Neural crest cell (in vitro differentiated cells): ENCODE measurements at regions not wholly inside any gene's neighbourhood (a gene's known extent, or its start where the extent isn't known, plus 50 kb on each side); places are given as distances from the start of the nearest gene placed in this dataset.

Source experiments
- DNase-seq: peaks from one replicate; pipeline ENCODE4 v3.0.0; 2021; ENCODE audit warnings: low read depth, mixed read lengths, low spot score
- H3K27ac Mint-ChIP-seq: one replicate; pipeline ENCODE4 v1.8.0; 2021; ENCODE audit warnings: mild to moderate bottlenecking, mixed read lengths; ENCODE audit not compliant: unreplicated experiment
- H3K27me3 Mint-ChIP-seq: 2 replicates; pipeline ENCODE4 v1.8.0; 2021; ENCODE audit warnings: low read depth, mild to moderate bottlenecking, mixed read lengths
- H3K36me3 Mint-ChIP-seq: 2 replicates; pipeline ENCODE4 v1.8.0; 2021; ENCODE audit warnings: low read depth, mild to moderate bottlenecking, mixed read lengths
- H3K4me1 Mint-ChIP-seq: 2 replicates; pipeline ENCODE4 v1.8.0; 2021; ENCODE audit warnings: mixed read lengths
- H3K4me3 Mint-ChIP-seq: one replicate; pipeline ENCODE4 v1.8.0; 2021; ENCODE audit warnings: mild to moderate bottlenecking, mixed read lengths
- H3K9me3 Mint-ChIP-seq: 2 replicates; pipeline ENCODE4 v1.8.0; 2021; ENCODE audit warnings: mixed read lengths
- TF ChIP-seq, protein P1 (sequence below): fragments of 200-600 bp; sonication (generic); conservative IDR thresholded peaks from 2 replicates; pipeline ENCODE4 v1.5.0; 2021; ENCODE audit warnings: antibody characterized with exemption, mild to moderate bottlenecking

DNA sequence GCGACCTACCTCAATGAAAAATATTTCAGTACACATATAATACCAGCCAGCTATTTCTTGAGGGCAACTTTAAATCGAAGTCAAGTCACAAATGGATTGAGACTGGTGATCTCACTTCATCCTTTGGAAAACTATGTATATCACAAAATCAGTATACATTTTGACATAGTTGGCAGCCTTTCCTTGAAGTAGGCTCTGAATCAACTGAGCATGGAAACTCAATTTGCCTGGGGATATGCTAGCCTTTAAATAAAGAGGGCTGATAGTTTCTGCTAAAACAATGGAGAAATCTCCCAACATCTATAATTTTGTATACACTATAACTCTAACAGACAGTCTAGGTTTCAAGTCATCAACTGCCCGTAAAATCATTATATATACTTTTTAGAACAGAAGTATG, 282.8 kb upstream of the TENM3 start:
- Mint-ChIP-seq H3K4me1 (peaks cover 4% of the 10 kb centered on the region), H3K36me3 (no peaks in the 10 kb centered on the region), H3K4me3 (no peak overlapping the region), H3K27me3 (no peaks in the 10 kb centered on the region), H3K9me3 (peaks cover 2% of the 10 kb centered on the region), H3K27ac (no peak overlapping the region)
- no peak for DNase-seq
- TF ChIP-seq, protein P1, sequence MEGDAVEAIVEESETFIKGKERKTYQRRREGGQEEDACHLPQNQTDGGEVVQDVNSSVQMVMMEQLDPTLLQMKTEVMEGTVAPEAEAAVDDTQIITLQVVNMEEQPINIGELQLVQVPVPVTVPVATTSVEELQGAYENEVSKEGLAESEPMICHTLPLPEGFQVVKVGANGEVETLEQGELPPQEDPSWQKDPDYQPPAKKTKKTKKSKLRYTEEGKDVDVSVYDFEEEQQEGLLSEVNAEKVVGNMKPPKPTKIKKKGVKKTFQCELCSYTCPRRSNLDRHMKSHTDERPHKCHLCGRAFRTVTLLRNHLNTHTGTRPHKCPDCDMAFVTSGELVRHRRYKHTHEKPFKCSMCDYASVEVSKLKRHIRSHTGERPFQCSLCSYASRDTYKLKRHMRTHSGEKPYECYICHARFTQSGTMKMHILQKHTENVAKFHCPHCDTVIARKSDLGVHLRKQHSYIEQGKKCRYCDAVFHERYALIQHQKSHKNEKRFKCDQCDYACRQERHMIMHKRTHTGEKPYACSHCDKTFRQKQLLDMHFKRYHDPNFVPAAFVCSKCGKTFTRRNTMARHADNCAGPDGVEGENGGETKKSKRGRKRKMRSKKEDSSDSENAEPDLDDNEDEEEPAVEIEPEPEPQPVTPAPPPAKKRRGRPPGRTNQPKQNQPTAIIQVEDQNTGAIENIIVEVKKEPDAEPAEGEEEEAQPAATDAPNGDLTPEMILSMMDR, result no peak

DNA sequence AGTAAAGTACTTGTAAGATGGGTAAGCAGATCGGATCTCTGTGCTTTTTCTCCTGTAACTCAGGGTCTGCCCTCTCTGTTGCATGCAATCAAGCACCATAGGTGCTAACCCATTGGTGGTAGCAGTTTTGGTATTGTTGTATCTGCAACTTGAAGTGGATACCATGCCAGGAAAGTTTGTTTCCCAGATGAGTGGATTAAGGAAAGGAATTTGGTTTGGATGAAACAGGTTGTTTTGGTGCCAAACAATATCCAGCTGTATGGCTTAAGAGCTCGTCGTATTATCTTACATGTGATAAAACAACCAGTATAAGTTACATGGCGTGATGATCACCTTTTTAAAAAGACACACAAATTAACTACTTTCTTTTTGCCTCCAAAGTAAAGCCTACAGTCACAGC, 280.9 kb upstream of the TENM3 start:
- Mint-ChIP-seq H3K4me3 (no peak overlapping the region), H3K27ac (no peak overlapping the region), H3K27me3 (no peaks in the 10 kb centered on the region), H3K4me1 (peaks cover 4% of the 10 kb centered on the region), H3K9me3 (peaks cover 2% of the 10 kb centered on the region), H3K36me3 (no peaks in the 10 kb centered on the region)
- DNase-seq, result no peak
- TF ChIP-seq, protein P1, result no peak

DNA sequence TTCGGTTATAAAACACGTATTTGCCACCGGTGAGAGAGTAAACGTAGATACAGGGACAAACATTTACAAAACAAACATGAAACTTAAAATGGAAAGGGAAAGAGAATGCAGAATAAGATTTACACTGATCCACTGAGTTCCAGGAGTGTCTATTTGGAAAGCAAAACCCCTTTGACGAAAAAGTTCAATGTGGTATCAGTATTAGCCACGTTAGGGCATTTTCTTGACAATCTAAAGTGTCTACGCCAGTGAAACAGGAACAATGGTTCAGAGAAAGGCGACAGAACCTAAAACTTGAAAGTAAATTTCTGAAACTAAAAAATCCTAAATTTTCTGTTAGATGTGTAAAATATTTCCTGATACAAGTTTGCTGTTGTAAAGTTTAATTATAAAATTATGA, 278.5 kb upstream of the TENM3 start:
- no peaks in the 10 kb centered on the region for H3K27me3 Mint-ChIP-seq
- TF ChIP-seq, protein P1, result no peak
- H3K36me3 Mint-ChIP-seq, result no peaks in the 10 kb centered on the region
- H3K27ac Mint-ChIP-seq, result no peak overlapping the region
- H3K9me3 Mint-ChIP-seq, result no peaks in the 10 kb centered on the region
- DNase-seq, result no peak
- H3K4me3 Mint-ChIP-seq, result no peak overlapping the region
- no peaks in the 10 kb centered on the region for H3K4me1 Mint-ChIP-seq

DNA sequence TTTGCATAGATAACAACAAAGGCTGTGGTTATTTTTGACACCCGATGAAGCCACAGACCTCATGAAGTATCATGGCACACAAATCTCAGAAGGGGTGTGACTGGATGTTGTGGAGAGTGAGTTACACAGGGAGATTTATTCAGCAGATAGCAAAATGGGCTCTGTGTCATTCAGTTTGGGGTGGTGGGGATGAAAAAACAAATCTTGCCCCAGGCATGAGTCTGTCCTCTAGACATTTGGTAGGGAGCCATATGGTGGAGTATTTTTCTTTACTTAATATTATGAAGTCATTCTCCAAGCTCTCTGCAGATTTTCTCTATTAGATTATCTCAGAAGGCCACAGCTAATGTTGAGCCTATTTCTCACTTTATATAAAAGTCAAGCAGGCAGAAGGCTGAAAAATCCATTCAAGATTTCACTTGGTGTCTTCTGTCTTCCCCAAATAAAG, 277.1 kb upstream of the TENM3 start:
- Mint-ChIP-seq H3K36me3 (no peaks in the 10 kb centered on the region), H3K4me1 (no peaks in the 10 kb centered on the region), H3K9me3 (no peaks in the 10 kb centered on the region), H3K4me3 (no peak overlapping the region), H3K27me3 (no peaks in the 10 kb centered on the region), H3K27ac (no peak overlapping the region)
- no peak for DNase-seq
- TF ChIP-seq, protein P1, result no peak

DNA sequence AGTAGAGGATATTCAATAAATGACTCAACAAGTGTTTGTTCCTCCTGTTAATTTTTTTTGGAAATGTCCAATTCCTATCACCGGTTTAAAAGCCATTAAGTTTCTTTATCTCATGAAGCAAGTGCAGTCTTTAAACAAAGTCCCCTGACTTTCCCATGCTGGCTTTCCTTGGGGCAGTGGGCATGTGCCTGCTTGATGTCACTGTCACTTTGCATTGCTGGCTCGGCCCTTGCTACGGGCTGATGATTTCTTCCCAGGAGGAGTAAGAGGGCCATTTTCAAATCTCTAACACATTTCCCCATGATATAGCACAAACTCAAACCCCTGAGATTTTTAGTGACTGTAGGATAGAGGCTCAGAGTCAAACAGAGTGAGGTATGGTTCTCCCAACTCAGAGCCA, 275.8 kb upstream of the TENM3 start:
- TF ChIP-seq, protein P1, result no peak
- DNase-seq, result no peak
- Mint-ChIP-seq H3K4me1 (no peaks in the 10 kb centered on the region), H3K27me3 (no peaks in the 10 kb centered on the region), H3K9me3 (no peaks in the 10 kb centered on the region), H3K27ac (no peak overlapping the region), H3K36me3 (no peaks in the 10 kb centered on the region), H3K4me3 (no peak overlapping the region)

DNA sequence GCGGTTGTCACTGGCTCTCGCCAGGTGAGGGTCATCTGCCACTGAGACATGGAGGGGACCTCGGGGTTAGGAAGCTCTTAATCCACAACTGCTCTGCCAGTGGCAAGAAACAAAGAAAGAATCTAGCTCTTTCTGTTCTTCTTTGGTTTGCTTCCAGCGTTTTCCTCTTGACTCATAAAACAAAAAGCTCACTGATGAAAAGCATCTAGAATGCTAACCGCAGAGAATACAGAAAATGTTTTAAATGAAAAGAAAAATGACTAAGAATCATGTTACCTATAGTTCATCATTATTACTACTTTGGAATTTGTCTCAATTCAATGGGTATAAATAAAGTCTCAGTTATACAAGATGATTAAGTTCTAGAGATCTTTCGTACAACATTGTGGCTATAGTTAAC, 274.8 kb upstream of the TENM3 start:
- Mint-ChIP-seq H3K27ac (no peak overlapping the region), H3K9me3 (no peaks in the 10 kb centered on the region), H3K4me3 (no peak overlapping the region), H3K27me3 (no peaks in the 10 kb centered on the region), H3K4me1 (no peaks in the 10 kb centered on the region), H3K36me3 (no peaks in the 10 kb centered on the region)
- DNase-seq, result no peak
- TF ChIP-seq, protein P1, result no peak
